ENCODE measurements at regions not wholly inside any gene's neighbourhood (a gene's known extent, or its start where the extent isn't known, plus 50 kb on each side); places are given as distances from the start of the nearest gene placed in this dataset.
A peak's percentile ranks its signal among the peaks of the same experiment; 100 is the strongest.

- Histone ChIP-seq H2AFZ (no peak overlapping the region), H3K4me3 (no peak overlapping the region), H3K9me3 (ENCODE audit: insufficient read depth, low read depth) (no peaks in the 10 kb centered on the region), H3K4me1 (replicated peaks; ENCODE audit: insufficient read depth) (peaks cover 22% of the 10 kb centered on the region), H3K9me2 (ENCODE audit: insufficient read depth) (no peaks in the 10 kb centered on the region), H3K4me2 (no peak overlapping the region), H3K27me3 (ENCODE audit: insufficient read depth, low read depth) (no peaks in the 10 kb centered on the region), H4K20me1 (ENCODE audit: insufficient read depth) (no peaks in the 10 kb centered on the region), H3K27ac (no peak overlapping the region), H3K36me3 (ENCODE audit: low read depth) (no peaks in the 10 kb centered on the region), H3K79me2 (ENCODE audit: low read depth) (no peaks in the 10 kb centered on the region), H3F3A (ENCODE audit: insufficient read depth, low read depth) (no peaks in the 10 kb centered on the region)
- ChIA-PET POLR2A (ENCODE audit: unreplicated experiment) (no interaction called here), CTCF (no interaction called here)
- TF ChIP-seq, protein P1, sequence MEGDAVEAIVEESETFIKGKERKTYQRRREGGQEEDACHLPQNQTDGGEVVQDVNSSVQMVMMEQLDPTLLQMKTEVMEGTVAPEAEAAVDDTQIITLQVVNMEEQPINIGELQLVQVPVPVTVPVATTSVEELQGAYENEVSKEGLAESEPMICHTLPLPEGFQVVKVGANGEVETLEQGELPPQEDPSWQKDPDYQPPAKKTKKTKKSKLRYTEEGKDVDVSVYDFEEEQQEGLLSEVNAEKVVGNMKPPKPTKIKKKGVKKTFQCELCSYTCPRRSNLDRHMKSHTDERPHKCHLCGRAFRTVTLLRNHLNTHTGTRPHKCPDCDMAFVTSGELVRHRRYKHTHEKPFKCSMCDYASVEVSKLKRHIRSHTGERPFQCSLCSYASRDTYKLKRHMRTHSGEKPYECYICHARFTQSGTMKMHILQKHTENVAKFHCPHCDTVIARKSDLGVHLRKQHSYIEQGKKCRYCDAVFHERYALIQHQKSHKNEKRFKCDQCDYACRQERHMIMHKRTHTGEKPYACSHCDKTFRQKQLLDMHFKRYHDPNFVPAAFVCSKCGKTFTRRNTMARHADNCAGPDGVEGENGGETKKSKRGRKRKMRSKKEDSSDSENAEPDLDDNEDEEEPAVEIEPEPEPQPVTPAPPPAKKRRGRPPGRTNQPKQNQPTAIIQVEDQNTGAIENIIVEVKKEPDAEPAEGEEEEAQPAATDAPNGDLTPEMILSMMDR (conservative IDR thresholded peaks at IDR 0.05) = no peak
- TF ChIP-seq EZH2 (IDR thresholded peaks at IDR 0.05; ENCODE audit: low read depth) = no peak
- intact Hi-C loops (cut with micrococcal nuclease; ENCODE audit: unreplicated experiment) = no loop called here
- no TSS peak for BruUV-seq (replicated peaks)
- DNase-seq = no peak
These were observed 175.6 kb downstream of the FOXA2 start for GRCh38 chr20:22408521-22409402.

DNA sequence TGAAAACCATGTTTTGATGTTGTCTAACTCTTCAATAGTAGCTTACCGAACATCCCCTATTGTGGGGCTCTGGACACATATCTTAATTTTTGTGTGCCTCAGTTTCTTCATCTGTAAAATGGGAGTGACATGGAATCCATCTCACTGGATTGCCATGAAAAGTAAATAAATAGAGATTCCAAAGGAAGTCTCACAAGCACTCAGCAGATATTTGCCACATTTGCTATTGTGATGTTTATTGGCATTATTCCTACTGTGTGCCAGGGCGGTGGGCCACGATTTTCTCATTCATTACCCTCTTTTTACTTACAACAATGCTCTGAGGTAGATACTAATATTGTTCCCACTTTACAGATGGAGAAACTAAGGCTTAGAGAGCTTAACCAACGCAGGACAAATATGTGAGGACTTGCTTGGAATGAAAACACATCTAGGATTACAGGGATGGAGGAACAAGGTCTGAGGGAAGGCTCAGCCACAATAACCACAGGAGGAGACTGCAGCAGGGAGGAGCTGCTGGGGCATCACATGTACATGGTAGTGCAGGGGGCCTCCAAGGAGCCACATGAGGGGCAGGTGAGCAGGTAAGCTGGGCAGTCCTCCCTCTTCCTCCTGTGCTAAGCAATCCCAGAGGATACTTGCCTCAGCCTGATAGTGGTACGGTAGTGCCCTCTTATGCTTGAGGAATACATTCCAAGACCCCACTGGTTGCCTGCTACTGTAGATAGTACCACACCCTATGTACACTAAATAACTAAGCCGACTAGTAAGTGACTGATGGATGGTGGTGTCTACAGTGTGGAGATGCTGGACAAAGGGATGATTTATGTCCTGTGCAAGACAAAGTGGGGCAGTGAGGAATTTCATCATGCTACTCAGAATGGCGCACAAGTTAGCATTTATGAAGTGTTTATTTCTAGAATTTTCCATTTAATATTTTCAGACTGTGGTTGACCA, 176.9 kb downstream of the FOXA2 start:
- Histone ChIP-seq H3K4me2 (no peak overlapping the region), H3K4me1 (replicated peaks; ENCODE audit: insufficient read depth) (peaks cover 35% of the 10 kb centered on the region), H4K20me1 (ENCODE audit: insufficient read depth) (no peaks in the 10 kb centered on the region), H3K27ac (no peak overlapping the region), H3K79me2 (ENCODE audit: low read depth) (no peaks in the 10 kb centered on the region), H3K27me3 (ENCODE audit: insufficient read depth, low read depth) (no peaks in the 10 kb centered on the region), H3K36me3 (ENCODE audit: low read depth) (no peaks in the 10 kb centered on the region), H3F3A (ENCODE audit: insufficient read depth, low read depth) (peaks cover 5% of the 10 kb centered on the region; the same call in 1 of the 2 replicates), H3K9me2 (ENCODE audit: insufficient read depth) (no peaks in the 10 kb centered on the region), H3K4me3 (no peak overlapping the region), H2AFZ (no peak overlapping the region), H3K9me3 (ENCODE audit: insufficient read depth, low read depth) (no peaks in the 10 kb centered on the region)
- intact Hi-C loops (cut with micrococcal nuclease; ENCODE audit: unreplicated experiment) = no loop called here
- BruUV-seq (replicated peaks) = no TSS peak
- ChIA-PET POLR2A (ENCODE audit: unreplicated experiment) (no interaction called here), CTCF (no interaction called here)
- DNase-seq = no peak
- no peak for TF ChIP-seq EZH2 (IDR thresholded peaks at IDR 0.05; ENCODE audit: low read depth)
- TF ChIP-seq, protein P1 (conservative IDR thresholded peaks at IDR 0.05) = no peak

DNA sequence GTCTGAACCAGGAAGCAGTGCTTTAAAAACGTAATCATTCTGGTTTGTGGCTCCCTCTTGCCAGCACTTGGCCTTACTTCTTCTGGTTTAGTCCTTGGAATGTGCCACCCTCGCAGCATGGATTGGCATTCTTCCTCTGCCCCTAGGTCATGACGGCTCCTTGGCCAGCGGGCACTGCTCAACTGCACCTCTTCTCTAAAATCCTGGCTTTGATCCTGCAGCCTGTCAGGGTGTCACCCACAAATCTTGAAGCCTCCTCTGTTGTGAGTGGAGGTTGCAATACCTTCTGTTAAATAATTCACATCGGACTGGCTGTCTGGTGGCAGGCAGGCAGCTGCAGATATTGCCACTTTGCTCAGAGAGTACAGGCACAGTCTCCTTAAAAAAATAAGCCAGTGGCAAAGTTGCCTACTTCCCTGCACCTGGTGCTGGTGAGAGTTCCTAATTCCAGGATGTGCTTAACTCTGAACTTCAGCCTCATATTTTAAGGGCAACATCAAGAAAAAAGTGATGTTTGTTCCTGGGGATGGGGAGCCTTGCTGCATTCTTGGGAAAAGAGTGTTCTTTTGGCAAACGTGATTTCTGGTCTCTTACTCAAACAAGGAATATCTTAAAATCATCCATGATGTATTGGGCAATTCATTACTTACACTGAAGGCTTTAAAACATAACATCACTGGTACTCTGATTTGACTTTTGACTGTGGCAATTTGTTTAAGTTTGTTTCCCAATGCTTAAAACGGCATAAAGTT, 179.8 kb downstream of the FOXA2 start:
- Histone ChIP-seq H3K4me3 (no peak overlapping the region), H2AFZ (no peak overlapping the region)
- CTCF ChIA-PET = no interaction called here

More for the DNA sequence above, 179.8 kb downstream of the FOXA2 start:
- Histone ChIP-seq H3F3A (ENCODE audit: insufficient read depth, low read depth) (peaks cover 5% of the 10 kb centered on the region; the same call in 1 of the 2 replicates), H3K36me3 (ENCODE audit: low read depth) (no peaks in the 10 kb centered on the region), H3K27me3 (ENCODE audit: insufficient read depth, low read depth) (no peaks in the 10 kb centered on the region), H3K79me2 (ENCODE audit: low read depth) (no peaks in the 10 kb centered on the region), H3K9me3 (ENCODE audit: insufficient read depth, low read depth) (no peaks in the 10 kb centered on the region), H3K27ac (no peak overlapping the region), H3K4me2 (no peak overlapping the region), H3K4me1 (replicated peaks; ENCODE audit: insufficient read depth) (peaks cover 30% of the 10 kb centered on the region), H3K9me2 (ENCODE audit: insufficient read depth) (no peaks in the 10 kb centered on the region), H4K20me1 (ENCODE audit: insufficient read depth) (no peaks in the 10 kb centered on the region)
- peak in 1 of 2 experiments; percentile 60 for DNase-seq
- intact Hi-C loops (cut with micrococcal nuclease; ENCODE audit: unreplicated experiment) = no loop called here
- POLR2A ChIA-PET (ENCODE audit: unreplicated experiment) = no interaction called here
- BruUV-seq (replicated peaks) = no TSS peak
- no peak for TF ChIP-seq EZH2 (IDR thresholded peaks at IDR 0.05; ENCODE audit: low read depth)
- TF ChIP-seq, protein P1 (conservative IDR thresholded peaks at IDR 0.05) = no peak
